Esophagus muscularis mucosa (tissue), 4 donors: ENCODE measurements at regions not wholly inside any gene's neighbourhood (a gene's known extent, or its start where the extent isn't known, plus 50 kb on each side); places are given as distances from the start of the nearest gene placed in this dataset.

ENCODE experiments used
- EP300 ChIP-seq: sonication (generic); formaldehyde crosslinking; IDR thresholded peaks from one replicate; pipeline ENCODE4 v1.6.1; 2017; ENCODE audit warnings: antibody characterized with exemption
- POLR2A ChIP-seq: fragments of 450-650 bp; IDR thresholded peaks from one replicate; pipeline ENCODE4 v1.6.1; 2017; ENCODE audit warnings: antibody characterized with exemption, moderate library complexity, mild to moderate bottlenecking, low read depth
- POLR2AphosphoS5 ChIP-seq, 2 donors: sonication (generic); formaldehyde crosslinking; IDR thresholded peaks; one replicate each; pipeline ENCODE4 v1.6.1; 2017; ENCODE audit warnings: antibody characterized with exemption in 2 of 2
- TF ChIP-seq, protein P1 (sequence below), 3 experiments: fragments of 200-600 bp in 2 of 3; fragments of 450-650 bp in 1 of 3; sonication (generic) in 2 of 3; IDR thresholded peaks; one replicate each; pipeline ENCODE4 v1.5.1; 2017 to 2019; ENCODE audit warnings: antibody characterized with exemption in 3 of 3, mild to moderate bottlenecking in 2 of 3, moderate library complexity in 1 of 3

DNA sequence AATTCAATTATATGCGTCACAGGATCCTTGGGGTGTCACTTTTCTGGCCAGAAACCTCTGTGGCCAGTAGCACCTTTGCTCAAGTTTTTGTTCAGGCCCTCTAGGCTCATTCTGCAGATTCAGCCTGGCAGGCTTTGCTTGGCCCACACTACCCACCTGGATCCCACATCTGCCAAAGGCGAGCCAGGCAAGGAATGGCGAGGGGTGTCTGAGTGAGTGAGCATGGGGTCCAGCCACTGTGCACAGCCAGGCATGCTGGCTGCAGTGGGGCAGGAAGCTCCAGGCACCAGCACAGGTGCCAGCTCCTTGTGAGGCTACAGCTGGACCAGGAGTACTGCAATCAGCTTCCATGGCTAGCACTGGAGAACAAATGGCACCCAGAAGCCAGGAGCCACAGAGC lies 914.9 kb downstream of the FSTL5 start:
- TF ChIP-seq POLR2A (no peak), POLR2AphosphoS5 (IDR thresholded peaks at IDR 0.05) (no peak), EP300 (no peak)
- TF ChIP-seq, protein P1, sequence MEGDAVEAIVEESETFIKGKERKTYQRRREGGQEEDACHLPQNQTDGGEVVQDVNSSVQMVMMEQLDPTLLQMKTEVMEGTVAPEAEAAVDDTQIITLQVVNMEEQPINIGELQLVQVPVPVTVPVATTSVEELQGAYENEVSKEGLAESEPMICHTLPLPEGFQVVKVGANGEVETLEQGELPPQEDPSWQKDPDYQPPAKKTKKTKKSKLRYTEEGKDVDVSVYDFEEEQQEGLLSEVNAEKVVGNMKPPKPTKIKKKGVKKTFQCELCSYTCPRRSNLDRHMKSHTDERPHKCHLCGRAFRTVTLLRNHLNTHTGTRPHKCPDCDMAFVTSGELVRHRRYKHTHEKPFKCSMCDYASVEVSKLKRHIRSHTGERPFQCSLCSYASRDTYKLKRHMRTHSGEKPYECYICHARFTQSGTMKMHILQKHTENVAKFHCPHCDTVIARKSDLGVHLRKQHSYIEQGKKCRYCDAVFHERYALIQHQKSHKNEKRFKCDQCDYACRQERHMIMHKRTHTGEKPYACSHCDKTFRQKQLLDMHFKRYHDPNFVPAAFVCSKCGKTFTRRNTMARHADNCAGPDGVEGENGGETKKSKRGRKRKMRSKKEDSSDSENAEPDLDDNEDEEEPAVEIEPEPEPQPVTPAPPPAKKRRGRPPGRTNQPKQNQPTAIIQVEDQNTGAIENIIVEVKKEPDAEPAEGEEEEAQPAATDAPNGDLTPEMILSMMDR (IDR thresholded peaks at IDR 0.05) = no peak
